HG02610 (cell line): ENCODE measurements at regions not wholly inside any gene's neighbourhood (a gene's known extent, or its start where the extent isn't known, plus 50 kb on each side); places are given as distances from the start of the nearest gene placed in this dataset.
"Not testable (repeated sequence)": the region's sequence is repeated elsewhere in the genome, so short reads cannot be mapped to it uniquely, and the experiment has no call there.

ENCODE experiments used
- ATAC-seq: cut with Tn5 transposase; IDR thresholded peaks from one replicate; pipeline ENCODE4 v1.9.1; 2021; ENCODE audit warnings: mild to moderate bottlenecking, moderate library complexity; ENCODE audit not compliant: unreplicated experiment

DNA sequence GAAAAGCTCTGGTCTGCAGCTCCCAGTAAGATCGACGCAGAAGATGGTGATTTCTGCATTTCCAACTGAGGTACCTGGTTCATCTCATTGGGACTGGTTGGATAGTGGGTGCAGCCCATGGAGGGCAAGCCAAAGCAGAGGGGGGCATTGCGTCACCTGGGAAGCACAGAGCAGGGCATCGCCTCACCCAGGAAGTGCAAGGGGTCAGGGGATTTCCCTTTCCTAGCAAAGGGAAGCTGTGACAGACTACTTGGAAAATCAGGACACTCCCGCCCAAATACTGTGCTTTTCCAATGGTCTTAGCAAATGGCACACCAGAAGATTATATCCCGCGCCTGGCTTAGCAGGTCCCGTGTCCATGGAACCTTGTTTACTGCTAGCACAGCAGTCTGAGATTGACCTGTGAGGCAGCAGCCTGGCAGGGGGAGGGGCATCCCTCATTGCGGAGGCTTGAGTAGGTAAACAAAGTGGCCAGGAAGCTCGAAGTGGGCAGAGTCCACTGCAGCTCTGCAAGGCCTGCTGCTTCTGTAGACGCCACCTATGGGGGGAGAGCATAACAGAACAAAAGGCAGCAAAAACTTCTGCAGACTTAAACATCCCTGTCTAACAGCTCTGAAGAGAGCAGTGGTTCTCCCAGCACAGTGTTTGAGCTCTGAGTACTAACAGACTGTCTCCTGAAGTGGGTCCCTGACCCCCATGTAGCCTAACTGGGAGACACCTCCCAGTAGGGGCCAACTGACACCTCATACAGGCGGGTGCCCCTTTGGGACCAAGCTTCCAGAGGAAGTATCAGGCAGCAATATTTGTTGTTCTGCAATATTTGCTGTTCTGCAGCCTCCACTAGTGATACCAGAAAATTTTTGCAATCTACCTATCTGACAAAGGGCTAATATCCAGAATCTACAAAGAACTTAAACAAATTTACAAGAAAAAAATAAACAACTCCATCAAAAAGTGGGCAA lies 871.7 kb downstream of the IGSF11 start:
- not testable (repeated sequence) for ATAC-seq

DNA sequence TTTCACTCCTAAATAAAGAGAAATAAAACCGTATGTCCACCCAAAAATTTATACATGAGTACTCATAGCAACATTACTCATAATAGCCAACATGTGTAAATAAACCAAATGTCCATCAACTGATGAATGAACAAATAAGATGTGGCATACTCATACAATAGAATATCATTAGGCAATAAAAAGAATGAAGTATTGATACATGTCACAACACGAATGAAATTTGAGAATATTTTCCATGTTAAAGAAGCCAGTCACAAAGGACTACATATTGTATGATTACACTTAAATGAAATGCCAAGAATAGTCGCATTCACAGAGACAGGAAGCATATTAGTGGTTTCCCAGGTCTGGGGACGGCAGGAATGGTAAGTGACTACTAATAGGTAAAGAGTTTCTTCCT lies 869.2 kb downstream of the IGSF11 start:
- ATAC-seq = no peak

DNA sequence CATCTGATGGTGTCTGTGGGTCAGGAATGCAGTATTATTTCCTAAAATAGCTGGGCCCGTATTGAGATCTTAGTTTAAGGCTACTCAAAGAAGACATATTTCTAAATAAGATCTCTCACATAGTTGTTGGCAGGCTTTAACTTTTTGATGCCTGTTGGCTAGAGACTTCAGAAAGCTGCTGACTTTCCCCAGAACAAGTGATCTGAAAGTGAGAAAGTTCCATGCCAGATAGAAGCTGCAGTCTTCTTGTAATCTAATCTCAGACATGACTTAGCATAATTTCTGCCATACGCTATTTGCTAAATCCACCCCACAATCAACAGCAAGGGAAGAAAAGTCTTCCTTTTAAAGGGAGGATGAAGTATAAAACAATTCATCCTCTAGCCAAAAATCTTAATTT lies 867.1 kb downstream of the IGSF11 start:
- ATAC-seq = no peak

DNA sequence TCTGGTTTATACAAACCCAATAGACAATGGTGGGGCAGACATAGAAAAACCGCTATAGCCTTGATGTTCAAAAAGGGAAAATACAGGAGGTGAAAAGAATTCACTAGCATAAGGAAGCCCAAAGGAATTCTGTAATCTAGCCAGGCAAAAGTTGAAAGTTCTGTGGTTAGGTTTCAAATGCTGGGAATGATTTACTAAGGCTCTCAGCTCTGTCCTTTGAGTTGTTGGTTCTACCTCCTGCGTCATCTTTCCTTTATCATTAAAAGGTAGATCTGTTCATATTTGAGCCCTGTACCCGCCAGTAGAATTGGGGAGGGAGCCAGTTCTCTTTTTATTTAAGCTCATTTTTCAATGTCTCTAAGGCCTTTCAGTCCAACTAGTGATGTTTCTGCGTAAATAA lies 866.5 kb downstream of the IGSF11 start:
- no peak for ATAC-seq

DNA sequence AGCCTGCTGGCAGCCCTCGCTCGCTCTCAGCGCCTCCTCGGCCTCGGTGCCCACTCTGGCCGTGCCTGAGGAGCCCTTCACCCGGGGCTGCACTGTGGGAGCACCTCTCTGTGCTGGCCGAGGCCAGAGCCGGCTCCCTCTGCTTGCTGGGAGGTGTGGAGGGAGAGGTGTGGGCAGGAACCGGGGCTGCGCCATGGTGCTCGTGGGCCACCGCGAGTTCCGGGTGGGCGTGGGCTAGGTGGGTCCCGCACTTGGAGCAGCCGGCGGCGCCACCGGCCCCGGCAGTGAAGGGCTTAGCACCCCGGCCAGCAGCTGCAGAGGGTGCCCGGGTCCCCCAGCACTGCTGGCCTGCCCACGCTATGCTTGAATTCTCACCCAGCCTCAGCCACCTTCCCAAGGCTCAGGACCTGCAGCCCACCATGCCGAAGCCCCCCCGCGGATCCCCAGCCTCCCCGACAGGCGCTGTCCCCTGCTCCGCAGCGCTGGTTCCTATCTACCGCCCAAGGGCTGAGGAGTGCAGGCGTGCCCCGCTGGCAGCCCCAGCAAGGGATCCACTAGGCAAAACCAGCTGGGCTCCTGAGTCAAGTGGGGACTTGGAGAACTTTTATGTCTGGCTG lies 863.3 kb downstream of the IGSF11 start:
- ATAC-seq = no peak

DNA sequence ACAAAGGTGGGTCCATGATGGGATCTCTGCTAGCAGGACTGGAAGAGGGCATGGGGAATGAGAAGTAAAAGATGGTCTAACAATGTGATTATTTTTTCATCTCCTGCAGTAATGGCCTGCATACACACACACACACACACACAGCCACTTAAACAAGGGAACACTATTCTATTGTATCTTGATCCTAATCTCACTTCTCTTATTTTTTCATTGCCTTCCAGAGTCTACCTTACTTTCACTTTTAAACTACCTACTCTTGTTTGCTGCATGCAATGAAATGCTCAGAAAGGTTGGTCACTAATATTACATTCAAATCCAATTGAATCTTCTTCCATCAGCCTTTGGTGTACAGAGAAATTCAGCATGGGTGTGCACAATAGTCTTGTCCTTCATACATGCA lies 853.8 kb downstream of the IGSF11 start:
- ATAC-seq = no peak

DNA sequence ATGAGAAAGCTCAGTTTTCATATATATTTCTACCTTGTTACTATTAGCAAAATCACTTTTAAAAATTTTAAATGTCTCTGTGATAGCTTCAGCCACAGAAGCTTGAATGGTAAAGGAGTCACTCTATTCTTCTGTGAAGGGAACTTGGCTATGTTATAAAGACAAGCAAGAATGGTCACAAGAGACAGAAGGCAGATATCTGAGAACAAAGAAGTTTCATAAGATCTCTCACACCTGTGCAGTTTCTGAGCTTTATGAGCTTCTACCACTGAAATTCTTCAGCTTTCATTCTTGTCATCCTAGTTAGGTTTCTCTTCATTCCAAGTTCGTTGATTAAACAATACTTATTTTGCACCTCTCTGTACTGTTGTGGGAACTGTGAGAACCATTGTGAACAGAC lies 853.4 kb downstream of the IGSF11 start:
- no peak for ATAC-seq

DNA sequence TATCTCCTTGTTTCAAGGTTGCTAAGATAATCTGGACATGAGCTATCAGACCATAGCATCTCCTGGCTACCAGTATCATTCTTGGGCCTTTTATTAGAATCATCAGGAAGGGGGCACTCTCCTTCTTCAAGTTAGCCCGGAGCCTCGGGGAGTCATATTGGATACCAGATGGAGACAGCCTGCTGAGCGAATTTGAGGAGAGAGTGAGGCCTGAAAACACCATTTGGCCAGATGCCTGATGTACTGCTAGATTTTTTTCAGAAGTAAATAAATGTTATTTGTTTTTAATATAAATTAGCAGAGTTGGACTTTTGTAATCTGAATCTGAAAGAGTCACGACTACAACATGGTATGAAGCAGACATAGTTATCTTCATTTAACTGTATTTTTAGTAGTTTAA lies 848.6 kb downstream of the IGSF11 start:
- no peak for ATAC-seq

DNA sequence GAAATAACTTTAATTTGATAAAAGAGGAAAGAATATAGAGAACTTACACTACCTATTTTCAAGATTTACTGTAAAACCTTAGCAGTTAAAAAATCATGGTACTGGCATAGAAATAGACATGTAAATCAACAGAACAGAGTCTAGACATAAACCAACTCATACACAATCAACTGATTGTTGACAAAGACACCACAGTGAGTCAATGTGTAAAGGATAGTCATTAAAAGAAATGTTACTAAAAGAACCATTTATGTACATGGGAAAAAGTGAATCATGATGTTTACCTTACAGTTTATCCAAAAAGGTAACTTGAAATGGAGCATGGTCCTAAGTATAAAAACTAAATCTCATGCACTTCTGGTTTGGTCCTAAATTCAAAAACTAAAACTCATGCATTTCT lies 847.4 kb downstream of the IGSF11 start:
- no peak for ATAC-seq

DNA sequence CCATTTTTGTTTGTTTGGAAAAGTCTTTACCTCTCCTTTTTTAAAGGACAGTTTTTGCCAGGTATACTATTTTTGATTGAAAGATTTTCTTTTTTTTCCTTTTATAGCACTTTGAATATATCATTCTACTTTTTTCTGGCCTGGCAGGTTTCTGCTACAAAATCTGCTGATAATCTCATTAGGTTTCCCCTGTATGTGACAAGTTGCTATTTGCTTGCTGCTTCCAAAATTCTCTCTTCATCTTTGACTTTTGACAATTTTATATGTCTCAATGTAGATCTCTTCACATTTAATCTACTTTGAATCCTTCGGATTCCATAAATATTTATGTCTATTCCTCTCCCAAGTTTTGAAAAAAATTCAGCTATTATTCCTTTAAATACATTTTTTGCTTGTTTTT lies 838.5 kb downstream of the IGSF11 start:
- ATAC-seq = no peak

DNA sequence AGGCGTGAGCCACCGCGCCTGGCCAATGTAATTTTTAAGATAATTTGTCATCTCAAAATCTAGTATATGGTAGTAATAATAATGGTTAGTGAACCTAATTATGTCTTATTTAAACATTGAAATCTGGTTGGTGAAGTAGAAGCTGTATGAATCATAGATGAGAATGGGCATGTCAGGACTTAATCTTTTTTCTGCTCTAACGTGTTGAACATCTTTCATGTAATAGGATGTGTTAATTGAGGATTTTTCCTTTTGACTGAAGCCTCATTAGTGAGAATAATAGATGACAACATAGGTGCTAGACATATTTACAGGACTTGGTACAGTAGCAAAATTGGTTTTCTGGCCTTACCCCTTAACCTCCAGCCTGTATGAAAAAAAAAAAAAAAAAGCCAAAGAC lies 835.6 kb downstream of the IGSF11 start:
- ATAC-seq = no peak

DNA sequence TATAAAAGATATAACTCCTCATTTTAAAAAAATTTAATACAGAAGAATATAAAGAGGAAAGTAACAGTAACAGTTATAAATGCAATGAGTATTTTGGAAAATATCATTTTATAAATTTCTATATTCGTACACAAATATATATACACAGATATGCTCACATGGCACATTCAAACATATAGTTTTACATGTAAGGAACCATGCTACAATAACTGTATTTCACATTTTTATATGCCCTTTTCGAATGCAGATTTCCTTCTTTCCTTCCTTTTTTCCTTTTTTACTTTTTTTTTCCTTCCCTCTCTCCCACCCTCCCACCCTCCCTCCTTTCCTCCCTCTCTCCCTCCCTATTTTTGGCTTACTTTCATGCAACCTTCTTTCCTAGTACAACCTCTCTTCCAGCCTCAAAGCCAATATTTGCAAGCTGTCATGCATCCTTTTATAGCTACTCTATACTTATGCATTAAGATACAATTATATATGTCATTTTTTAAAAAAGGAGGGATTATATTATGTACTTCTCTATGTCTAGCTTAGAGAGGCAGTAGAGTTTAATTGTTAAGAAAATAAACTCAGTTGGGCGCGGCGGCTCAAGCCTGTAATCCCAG lies 830.5 kb downstream of the IGSF11 start:
- ATAC-seq = no peak

DNA sequence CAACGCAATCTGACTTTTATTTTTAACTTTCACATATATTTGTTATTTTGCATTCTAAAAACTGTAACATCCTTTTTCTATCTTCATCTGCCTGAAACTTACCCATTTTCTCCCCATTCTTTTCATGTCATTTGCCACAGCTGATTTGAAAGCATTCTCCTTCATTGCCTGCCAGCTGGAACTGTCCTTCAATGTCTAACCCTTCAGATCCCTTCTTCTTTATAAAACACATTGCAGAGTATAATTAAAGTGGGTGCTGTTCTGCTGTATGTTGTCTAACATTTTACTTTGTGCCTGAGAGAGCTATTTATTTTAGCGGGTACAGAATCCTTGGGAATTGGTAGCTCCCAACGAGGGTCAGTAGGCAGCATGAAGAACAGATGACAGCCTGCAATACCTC lies 827.4 kb downstream of the IGSF11 start:
- no peak for ATAC-seq

DNA sequence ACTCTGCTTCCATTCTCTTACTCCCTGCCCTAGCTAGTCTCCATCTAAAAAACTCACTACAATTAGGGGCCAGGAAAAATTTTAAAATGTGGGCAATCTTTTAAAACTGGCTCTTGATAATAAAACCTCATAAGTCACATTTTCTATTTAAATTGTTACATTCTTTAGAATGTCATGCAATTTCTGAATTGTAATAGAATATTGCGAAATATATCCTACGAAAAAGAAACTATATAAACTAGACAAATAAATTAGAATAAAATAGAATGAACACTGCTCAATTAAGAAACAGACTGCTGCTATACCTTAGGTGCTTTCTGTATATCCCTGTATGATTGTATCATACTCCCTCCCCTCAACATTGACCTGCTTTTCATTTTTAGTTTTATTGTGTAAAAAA lies 826.0 kb downstream of the IGSF11 start:
- ATAC-seq = no peak

DNA sequence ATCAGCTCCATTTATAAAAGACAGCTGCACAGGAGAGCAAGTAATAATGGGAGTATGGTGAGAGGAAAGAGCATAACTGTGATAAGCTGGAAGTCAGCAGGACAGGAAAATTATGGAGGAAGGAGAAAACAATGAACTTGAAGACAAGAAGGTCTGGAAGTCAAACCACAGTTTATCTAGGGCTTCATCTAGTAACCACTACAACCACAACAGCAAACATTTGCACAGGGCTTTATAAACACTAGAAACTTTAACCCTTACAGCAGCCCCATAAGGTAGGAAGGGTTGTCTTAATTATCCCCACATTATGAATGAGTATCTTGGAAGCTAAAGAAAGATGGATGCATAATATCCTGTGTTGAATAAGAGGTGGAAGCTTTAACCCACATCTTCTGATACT lies 820.8 kb downstream of the IGSF11 start:
- no peak for ATAC-seq

DNA sequence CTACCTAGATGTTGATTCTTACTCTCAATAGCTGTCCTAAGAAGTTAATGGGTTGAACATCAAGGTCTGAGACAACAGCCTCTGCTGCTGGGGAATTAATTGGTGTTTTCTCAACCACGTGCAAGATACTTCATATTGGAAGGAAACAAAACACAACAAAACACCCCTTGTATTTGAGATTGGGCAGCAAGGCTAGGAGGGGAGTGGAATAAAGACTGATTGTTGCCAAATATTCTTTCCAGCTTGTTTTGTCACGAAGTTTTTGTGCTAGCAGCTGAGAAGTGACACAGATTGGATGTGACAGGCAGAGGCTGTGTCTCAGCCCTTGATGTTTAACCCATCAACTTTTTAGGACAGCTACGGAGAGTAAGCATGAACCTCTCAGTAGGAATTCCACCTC lies 808.4 kb downstream of the IGSF11 start:
- no peak for ATAC-seq

DNA sequence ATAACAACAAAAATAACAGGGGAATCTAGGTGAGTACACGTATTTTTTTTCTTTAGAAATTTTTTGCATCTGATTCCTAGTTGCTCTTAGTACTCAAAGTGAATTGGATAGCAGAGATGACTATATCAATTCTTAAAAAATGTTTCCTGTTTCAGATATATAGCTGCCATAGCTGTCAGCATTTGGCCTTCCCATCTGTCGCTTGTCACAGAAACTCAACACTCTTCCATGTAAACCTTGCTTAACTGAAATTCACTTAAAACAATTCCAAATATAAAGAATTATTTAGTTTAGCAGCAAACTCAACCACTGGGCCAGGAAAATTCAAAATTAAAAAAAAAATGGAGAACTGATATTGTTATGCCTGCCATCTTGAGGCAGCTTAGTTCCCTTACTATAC lies 807.5 kb downstream of the IGSF11 start:
- no peak for ATAC-seq

DNA sequence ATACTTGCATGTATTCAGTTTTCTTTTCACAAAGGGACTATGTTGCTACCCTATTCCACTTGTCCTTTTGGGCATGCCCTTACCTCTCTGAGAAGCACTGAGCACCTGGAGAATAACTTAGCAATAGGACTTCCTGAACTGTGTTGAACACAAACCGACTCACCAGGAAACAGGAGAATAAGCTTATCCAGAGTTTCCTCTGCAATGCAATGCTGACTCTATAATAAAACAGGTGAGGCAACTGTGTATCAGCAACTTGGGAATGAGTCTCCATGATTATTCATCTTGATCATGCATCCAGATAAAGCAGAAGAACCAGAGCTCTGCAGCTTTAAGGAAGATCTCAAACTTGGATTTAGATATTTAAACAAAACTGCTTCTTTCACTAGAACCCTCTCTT lies 806.5 kb downstream of the IGSF11 start:
- no peak for ATAC-seq

DNA sequence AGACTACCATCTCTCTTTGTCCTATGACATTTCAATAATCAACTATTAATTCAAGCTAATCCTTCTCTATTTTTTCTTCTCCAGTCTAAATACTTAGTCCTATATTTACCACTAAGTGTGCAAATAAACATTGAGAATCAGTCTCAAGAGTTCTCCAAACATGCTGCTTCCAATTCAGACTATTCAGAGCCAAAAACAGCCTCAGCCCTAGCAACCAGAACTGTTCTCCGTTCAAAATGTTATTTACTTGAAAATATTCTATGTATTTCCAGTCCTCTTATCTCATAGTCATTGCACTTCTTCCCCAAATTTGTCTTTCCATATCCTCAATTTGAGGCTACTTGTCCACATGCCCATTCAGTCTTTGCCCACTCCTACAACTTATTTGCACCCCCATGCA lies 805.5 kb downstream of the IGSF11 start:
- ATAC-seq = no peak

DNA sequence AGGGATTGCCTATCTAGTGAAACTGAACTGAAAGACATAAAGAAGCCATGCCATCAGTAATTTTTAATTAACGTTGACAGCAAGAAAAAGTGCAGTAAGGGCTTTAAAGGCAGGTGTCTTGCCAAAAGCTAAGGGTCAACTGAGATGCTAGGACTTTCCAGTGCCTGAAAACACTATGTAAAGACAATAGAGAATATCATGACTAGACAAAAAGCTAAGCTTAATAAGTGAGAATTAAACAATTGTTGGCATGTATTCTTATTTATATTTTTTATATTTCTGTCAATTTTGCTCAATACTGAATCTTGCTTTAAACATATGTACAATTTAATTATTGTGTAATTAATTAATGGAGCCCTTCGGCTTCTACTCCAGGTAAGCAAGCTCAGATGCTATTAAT lies 803.1 kb downstream of the IGSF11 start:
- ATAC-seq = no peak

DNA sequence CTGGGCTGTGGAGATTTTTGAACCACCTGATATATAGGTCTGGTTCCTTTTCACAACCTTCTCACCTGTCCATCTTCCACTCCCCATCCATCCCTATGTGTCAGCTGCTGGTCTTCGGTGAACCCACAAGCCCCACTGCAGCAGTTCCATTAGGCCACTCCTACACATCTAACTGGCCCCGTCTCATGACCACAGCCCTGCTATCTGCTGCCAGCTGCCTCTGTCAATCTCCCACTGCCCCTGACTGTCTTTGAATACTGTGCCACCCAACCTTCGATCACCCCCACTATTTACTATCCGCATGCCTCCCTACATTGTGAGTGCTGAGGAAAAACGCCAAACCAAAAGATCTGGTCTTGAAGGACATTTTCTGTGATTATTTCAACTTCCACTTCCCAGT lies 795.4 kb downstream of the IGSF11 start:
- no peak for ATAC-seq

DNA sequence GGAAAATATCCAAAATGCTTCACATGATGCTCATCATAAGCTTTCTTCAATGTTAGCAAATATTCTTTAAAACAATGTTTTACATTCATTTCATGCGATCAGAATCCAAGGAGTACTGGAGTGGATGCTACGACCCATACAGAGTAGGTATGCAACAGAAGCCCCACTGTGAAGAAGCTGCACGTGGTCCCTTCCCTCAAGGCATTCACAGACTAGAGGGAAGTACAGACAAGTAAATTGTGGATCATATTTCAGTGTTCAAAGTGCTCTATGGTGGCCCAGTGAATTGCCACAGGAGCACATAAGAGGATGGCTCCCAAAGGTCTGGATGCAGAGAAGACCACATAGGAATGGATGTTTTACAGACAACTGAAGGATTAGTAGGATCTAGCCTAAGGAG lies 789.9 kb downstream of the IGSF11 start:
- ATAC-seq = no peak
